ENCODE measurements at regions not wholly inside any gene's neighbourhood (a gene's known extent, or its start where the extent isn't known, plus 50 kb on each side); places are given as distances from the start of the nearest gene placed in this dataset.
A peak's percentile ranks its signal among the peaks of the same experiment; 100 is the strongest.
"Not testable (repeated sequence)": the region's sequence is repeated elsewhere in the genome, so short reads cannot be mapped to it uniquely, and the experiment has no call there.

DNA sequence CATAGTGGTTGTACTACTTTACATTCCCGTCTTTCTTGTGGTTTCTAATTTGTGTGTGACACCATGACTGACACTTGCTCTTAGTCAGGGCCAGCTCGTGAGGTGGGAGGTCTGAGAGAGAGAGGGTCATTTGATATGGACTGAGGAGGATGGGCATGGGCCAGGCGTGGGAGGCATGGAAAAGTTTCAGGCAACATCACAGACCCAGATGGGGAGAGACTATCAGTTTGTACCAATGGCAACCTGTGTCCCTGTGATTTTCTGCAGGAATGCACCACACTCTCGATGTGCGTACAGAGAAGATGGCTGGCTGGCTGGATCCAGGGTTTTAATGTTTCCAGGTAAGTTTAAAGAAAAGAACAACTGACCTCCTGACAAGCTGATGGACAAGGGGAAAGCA, 273.6 kb downstream of the CYRIA start:
- DNase-seq = no peak

DNA sequence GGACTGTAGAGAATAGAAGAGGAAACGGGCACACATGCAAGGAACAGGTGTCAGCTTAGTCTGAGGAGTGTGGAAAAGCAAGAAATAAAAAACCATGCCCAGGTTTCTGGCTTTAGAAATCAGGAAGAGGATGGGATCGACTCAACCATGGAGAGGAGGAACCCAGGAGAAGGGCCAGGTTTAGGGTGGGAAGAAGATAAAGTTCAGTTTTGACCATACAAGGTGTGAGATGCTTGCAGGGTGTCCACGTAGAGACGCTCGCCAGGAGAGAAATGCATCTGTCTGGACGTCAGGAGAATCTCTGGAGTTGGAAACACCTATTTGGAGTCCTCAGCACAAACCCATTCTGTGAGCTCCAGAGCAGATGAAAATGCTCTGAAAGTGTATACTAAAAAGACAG, 275.1 kb downstream of the CYRIA start:
- DNase-seq = no peak

DNA sequence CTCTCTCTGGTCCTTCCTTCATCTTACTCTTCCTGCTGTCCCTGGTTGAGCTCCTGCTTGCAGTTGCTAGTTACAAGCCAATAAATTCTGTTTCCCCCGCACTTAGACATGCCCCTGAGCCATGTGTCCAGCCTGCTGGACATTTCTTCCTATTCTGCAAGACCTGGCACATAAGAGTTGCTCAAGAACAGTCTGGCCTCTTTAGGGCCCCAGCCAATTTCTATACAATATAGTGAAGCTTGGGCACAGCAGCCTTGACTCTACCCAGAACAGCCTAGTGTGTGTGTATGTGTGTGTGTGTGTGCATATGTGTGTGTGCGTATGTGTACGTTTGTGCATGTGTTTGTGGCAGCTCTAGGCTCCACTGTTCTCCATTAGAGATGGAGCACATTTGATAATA, 276.0 kb downstream of the CYRIA start:
- no peak for DNase-seq

DNA sequence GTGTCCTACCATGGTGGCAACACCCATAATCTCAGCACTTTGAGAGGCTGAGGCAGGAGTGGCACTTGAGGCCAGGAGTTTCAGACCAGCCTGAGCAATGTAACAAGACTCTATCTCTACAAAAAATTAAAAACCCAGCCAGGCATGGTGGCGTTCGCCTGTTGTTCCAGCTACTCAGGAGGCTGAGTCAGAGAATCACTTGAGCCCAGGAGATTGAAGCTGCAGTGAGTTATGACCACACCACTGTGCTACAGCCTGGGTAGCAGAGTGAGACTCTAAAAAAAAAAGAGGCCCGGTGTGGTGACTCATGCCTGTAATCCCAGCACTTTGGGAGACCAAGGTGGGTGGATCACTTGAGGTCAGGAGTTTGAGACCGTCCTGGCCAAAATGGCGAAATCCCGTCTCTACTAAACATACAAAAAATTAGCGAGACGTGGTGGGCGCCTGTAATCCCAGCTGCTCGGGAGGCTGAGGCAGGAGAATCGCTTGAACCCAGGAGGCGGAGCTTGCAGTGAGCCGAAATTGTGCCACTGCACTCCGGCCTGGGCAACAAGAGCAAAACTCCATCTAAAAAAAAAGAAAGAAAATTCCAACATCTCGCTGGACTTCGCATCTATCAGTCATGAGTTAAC, 277.3 kb downstream of the CYRIA start:
- not testable (repeated sequence) for DNase-seq

DNA sequence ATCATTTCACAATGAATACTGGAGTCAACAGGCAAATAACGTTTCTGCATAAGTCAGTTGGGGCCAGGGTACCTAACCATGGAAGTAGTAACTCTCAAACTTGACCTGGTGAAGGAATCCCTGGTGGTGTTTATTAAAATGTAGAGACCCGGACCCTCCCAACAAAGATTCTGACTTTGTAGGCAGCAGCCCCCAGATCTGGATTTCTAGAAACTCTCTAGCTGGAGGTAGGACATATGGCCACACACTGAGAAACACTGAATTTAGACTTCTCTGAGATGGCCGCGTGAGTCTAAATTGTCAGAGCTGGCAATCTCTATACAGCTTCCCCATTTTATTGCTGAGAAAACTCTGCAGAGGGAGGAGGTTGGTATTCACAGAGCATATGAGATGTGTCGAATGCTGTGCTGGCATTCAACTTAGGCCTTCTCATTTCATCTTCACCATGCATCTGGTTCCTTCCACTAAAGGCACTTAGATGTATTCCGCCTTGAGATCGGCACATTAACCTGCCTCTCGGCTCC, 278.1 kb downstream of the CYRIA start:
- DNase-seq = no peak

DNA sequence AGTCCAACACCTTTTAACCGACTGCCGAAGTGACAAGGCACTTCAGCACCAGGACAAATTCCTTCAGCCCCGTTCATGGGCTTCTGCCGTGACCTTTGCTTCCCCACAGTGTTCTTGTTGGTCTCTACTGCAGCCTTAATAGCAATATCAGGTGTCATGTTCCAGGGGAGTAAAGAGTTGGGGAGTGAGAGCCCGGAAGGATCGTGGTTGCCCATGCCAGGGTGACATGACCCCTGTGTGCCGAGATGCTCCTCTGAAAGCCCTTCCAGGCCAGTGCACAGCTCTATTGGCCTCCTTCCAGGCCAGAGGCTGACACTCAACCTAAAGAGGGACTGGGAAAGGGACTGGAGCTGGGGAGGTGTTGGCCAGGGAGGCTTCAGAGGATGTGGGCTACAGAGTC, 279.2 kb downstream of the CYRIA start:
- no peak for DNase-seq

DNA sequence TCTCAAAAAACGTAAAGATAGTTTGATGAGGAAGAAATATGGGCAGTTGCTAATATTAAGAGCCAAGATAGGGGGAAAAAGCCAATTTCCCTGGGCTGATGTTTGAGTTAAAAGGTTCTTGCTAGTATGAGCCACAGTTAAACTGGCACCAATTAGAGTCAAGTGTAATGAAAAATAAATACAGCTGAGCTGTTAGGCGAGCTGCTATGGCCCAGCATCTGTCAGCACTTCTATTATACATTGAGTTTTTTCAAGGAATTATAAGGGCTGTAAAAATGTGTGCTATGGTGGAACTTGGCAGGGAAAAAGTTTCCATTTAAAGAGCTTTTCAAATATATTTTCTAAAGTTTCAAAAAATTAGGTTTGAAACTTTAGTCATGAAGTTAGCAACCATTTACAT, 279.6 kb downstream of the CYRIA start:
- DNase-seq = peak; percentile 70

DNA sequence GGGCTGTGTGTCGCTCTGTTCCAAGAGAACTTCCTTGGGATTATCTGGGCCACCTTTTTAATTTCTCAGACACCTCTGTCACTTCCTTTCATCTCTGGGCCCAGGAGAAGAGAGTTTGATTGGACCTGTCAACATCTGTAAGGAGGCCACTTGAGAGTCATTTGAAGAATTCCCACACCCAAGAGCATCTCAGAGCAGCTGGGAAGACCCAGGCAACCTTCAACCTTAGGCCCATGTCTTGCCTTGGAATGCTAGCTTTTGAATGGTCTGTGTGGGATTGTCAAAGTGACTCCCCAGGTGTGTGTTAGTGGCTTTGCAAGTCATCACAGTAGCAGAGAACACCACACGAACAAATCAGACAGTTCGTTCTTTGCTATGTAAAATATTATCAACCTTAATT, 280.3 kb downstream of the CYRIA start:
- DNase-seq = no peak

DNA sequence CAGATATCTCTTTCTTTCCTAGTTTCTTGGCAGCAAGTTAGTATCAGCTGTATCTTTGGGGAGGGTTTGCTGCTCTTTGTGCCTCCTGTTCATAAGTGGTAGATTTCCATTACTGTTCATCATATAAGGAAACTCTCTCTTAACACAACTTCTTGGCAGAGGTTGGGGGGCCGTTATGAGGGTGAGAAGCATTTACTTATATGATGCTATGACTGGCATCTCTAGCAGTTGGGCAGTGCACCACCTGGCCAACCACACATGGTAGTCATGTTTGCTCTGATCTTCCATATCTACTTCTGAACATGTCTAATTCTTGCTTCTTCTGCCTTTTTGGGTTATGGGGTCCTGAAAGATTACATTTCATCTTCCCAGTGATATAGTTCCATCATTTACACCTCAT, 282.2 kb downstream of the CYRIA start:
- no peak for DNase-seq

DNA sequence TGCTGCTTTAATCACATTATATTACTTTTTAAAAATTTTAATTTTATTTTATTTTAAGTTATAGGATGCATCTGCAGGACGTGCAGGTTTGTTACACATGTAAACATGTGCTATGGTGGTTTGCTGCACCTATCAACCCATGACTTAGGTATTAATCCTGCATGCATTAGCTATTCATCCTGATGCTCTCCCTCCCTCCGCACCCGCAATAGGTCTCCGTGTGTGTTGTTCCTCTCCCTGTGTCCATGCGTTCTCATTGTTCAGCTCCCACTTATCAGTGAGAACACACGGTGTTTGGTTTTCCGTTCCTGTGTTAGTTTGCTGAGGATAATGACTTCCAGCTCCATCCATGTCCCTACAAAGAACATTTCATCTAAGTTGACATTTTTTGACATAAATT, 283.2 kb downstream of the CYRIA start:
- DNase-seq = no peak

DNA sequence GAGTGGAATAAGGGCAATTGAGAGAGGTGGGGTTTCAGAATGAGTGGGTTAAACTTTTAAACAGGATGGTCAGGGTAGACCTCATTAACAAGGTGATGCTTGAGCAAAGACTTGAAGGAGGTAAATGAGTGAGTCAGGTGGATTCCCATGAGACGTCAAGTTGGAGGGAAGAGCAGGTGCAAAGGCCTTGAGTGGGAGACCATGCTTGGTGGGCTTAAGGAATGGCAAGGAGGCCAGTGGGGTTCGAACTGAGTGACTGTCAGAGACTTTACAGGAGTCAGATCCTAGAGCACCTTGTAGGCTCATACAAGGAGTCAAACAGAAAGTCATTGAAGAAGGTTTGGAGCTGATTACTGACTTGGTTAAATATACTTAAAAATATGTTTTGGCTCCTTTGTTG, 284.1 kb downstream of the CYRIA start:
- DNase-seq = no peak

DNA sequence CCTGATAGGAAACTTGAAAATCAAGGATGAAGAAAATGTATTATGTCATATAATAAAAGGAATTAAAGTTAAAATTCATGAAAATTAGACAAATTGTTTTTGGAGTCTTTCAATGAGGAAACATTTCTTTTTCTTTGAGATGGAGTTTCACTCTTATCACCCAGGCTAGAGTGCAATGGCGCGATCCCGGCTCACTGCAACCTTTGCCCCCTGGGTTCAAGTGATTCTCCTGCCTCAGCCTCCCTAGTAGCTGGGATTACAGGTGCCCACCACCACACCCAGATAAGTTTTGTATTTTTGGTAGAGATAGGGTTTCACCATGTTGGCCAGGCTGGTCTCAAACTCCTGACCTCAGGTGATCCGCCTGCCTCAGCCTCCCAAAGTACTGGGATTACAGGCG, 285.7 kb downstream of the CYRIA start:
- not testable (repeated sequence) for DNase-seq

DNA sequence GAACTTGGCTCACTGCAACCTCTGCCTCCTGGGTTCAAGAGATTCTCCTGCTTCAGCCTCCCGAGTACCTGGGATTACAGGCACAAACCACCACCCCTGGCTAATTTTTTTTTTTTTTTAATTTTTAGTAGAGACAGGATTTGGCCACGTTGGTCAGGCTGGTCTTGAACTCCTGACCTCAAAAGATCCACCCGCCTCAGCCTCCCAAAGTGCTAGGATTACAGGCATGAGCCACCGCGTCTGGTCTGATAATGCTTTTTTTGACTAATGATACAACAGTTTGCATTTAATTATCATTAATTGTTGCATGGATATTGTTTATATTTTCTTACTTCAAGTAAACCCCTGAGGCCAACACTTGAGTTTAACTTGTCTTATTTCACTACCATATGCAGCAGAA, 286.6 kb downstream of the CYRIA start:
- not testable (repeated sequence) for DNase-seq

DNA sequence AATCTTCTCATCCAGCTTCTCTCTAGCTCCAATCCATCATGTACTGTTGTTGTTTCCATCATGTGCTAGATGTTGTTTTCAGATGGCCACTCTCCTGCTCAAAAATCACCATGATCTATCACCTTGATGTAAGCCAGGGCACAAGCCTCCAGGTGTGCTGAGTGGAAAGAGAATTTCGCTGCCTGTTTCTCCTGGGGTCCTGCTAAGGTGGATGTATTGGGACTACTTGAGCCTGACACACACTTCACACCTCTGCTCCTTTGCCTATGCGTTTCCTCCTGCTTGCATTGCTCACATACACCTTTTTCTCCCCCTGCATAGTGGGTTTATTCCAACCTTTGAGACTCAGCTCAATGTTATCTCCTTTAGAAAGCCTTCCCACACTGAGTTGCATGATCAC, 287.6 kb downstream of the CYRIA start:
- no peak for DNase-seq

DNA sequence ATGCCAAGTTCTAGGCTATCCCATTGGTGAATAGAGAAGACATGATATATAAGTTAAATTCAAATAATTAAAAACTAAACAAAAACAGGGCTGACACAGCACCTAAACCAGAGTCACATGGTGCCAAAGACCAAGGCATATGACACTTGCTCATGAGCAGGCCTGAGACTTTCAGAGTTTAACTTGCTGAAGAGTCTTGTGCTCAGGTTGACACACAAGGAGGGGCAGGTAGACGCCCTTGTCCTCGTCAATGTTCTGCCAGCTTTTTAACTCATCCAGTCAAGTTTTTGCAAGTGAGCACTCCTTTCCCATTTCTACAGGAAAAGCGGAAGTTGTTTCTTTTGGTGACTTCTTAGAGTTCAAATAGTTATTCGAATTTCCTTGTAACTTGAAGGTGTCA, 289.7 kb downstream of the CYRIA start:
- no peak for DNase-seq

DNA sequence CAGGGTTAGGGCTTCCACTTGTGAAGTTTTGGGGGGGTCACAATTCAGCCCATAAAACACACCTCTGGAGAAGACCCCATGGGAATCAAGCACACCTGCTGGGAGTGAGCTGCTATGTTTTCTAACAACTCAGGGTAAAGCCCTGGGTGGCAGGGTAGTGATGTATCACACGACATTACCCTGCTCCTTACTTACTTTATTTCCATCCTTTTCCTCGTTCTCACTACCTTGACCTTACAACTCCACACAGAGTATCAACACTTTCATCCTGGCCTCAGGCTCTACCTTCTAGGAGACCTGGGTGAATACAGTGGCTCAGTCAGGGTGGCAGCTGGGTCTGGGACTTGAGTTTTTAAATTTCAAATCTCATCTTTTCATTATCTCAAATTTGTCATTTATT, 290.3 kb downstream of the CYRIA start:
- no peak for DNase-seq

DNA sequence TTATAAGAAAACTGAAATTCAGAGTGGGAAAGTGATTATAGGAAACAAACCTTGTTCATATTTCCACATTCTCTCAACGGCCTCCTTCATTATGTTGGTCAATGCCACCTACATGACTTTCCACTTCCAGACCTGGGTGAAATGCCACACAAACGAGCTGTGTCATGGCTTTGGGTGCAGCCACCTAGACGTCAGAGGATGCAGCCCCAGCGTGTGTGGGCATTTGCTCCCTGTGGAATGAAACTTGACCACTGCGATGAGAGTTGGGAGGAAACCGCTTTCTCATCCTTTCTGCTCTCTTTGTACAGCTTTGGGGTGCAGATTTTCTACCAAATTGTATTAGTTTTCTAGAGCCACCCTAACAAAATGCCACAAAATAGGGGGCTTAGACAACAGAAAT, 291.0 kb downstream of the CYRIA start:
- DNase-seq = no peak

DNA sequence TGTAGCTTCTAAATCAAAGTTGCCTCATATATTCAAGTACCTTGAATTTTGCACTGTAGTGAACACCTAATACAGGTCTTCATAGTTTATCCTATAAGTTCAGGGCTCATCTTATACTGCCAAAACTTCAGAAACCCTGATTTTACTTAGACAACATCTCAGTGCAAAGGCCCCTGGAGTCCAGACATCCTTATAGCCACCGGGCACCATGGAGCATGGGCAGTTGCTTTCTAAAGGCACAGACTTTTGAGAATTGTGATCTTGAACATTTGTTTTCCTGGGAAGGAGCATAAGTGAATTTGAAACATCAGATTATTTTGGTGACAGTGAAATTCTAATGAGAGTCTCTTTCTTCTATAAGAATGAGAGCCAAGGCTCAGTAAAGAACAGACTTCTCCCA, 292.3 kb downstream of the CYRIA start:
- DNase-seq = no peak

DNA sequence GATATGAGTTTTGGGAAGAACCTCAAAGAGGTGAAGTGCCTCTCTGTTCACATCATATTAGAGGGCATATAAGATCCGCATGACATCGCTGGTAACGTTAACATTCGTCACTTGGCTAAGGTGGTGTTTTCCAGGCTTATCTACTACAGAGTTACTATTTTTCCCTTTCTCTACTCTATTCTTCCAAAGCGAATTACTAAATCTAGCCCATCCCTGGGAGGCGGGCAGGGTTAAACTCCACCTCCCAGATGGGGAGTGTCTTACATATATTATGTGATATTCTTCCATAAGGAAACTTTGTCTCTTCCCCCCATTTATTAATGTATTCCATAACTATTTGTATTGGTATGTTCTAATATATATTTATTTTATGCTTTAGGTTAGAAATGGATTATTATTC, 293.9 kb downstream of the CYRIA start:
- no peak for DNase-seq

DNA sequence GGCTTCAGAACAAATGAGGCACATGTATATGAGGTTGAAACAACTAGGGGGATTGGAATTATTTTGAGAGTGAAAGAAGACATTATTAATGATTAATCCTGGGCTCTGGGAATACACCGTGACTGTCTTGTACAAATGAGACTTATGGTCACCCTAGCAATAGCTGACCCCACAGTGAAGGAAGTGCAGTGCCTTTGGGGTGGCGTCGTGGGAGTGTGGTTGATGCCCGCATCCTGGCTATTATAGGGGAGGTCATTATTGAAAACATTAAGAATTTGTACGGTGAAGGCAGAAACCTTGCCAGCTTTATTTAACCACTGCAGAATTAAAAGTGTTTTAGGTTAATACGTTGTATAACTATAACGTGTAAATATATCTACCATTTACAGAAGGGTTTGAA, 296.7 kb downstream of the CYRIA start:
- DNase-seq = no peak

DNA sequence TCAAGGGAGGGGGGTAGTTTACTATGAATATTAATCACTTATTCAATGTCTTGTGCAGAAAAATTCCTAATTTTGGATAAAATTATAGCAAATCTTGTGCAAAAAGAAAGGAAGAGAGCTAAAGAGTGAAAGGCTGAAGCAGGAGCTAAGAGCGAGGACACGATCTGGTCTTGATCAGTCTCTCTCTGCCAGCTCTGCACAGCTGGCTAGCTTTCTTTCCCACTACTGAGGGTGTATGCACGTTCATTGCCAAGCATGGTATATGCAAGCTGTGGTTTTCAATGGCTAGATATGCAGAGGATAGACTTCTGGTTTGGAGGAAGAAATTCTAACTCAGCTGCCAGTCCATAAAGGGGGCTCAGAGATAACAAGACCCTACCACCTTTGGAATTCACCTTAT, 297.3 kb downstream of the CYRIA start:
- DNase-seq = no peak

DNA sequence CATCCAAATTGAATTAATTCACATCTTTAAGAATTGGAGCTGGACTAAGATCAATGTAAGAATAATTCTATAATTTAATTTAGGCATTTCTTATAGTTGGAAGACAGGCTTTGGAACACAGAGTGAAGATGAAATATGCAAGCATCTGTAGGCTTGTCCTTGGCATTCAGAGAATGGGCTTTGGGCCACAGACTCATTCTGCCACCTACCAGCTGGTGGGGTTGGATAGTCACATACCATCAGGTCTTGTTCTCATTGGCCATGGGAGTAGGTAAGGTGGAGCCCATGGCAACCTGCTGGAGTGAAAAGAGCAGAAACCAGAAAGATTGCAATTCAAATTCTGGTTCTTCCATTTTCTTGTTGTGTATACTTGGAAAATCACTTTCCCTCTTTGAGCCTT, 300.3 kb downstream of the CYRIA start:
- DNase-seq = no peak

DNA sequence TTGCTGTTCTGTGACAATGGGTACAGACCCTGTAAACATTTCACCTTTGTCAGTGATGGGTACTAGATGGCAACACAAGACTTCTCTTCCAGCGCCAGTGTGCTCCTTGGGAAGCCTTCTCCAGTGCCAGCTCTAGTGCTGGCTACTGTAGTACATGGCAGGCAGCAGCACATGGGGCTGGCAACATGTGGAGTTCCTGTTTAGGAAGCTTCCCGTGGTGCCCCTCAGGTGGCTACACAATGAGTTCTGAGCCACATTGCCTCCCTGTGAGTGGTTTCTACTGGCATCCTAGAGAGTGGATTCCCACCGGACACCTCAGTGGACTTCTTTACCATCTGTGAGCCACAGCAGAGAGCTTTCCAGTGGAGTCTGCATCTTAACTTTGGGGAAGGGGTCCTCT, 302.1 kb downstream of the CYRIA start:
- no peak for DNase-seq

DNA sequence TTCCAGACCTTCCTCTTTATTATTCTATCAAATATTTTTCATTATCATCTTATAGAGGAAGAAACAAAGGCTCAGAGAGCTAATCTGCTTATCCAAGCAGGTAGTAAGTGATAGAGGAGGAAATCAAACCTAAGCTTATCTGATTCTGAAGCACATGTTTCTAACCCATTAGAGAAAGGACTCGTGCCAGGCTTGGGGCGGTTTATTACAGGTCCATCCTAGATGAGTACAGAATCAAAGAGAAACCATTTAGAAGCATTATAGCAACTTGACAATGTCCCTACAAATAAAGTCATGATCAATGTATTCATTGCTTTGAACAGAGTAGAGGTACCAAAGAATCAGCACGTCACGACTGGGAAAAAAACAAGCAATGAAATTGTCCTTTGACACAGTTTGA, 303.0 kb downstream of the CYRIA start:
- no peak for DNase-seq

DNA sequence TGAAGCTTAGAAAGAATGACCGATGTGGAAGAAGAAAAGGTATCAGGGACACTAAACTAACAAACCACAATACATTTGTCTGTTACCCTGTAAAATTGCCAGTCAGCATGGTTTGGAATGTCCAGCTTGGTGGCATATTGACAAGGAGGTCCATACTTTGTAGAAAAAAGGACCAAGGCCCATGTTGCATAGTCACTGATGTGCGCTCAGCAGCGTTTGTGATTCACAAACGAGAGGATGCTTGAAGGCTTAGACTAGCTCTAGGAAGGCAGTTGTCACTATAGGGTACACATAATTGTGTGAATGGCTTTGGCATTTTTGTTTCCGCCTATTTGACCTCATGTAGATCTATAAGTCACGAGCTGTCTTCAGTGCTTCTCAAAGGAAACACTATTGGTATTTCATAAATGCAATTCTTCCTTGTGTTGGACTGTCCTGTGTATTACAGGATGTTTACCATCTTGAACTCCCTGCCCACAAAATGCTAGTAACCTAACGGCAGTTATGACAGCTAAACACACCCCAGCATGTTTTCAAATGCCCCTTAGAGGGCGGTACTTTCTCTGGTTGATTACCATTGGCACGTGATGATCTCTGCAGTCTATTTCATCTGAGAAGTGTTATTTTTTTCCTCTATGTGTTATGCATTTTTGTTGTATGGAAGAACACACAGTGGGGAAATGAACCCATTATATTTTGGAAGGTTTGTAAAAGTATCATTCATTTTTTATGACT, 304.2 kb downstream of the CYRIA start:
- no peak for DNase-seq

Data from hindlimb muscle (tissue), 1 donor.